Stimulated activated CD8-positive, alpha-beta memory T cell treated with anti-CD3 and anti-CD28 coated beads, Interleukin-12 subunit alpha, Interleukin-12 subunit beta, amount 100 ng/mL, for 1 hour (primary cell): ENCODE measurements at regions not wholly inside any gene's neighbourhood (a gene's known extent, or its start where the extent isn't known, plus 50 kb on each side); places are given as distances from the start of the nearest gene placed in this dataset.

Experiments used
- DNase-seq: peaks from one replicate; pipeline ENCODE4 v3.0.0-alpha.2; 2020; ENCODE audit warnings: low read depth

DNA sequence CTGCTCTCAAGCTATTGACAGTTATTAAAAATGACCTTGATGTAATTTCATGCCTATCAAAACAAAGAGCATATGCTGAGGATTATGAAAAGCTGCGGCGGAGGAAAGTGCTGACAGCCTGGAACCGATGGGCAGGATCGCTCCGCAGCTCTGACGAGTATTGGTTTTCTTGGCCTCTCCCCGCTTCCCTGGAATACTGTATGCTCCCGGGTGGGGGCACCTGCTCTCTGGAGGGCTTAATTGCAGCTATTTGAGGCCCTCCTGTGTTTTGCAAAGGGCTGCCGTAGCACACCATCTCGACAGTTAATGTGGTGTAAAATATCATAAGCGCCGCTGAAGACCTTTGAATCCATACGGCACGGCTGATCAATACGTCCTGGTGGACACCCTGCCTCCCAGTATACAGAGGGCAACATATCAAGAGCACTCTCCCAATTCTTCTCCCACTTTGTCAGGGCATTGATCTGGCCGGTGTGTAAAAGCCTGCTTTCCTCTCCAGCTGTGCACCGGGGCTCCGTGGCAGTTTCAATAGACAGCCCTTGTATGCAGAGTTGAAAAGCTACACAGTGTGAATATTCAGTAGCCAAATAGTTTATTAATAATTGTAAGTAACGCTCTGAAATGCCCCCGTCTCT lies 662.4 kb downstream of the GALR1 start:
- no peak for DNase-seq

DNA sequence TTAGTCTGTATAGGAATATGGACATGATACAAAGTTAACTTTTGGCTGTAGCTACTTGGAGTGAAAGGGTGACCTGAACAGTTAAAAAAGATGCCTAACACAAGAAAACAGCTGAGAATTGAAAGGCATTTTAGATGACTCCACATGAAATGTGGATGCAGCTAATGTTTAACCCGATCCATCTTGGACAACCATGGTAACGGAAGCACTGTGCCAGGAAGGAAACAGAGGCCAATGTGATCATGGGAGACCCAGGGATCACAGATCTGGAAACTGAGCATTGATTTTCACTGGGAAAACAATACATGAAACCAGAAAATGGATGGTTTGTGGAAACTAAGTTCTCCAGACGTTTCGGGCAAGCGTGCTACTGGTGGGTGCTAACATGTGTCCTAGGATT lies 669.1 kb downstream of the GALR1 start:
- DNase-seq = no peak

DNA sequence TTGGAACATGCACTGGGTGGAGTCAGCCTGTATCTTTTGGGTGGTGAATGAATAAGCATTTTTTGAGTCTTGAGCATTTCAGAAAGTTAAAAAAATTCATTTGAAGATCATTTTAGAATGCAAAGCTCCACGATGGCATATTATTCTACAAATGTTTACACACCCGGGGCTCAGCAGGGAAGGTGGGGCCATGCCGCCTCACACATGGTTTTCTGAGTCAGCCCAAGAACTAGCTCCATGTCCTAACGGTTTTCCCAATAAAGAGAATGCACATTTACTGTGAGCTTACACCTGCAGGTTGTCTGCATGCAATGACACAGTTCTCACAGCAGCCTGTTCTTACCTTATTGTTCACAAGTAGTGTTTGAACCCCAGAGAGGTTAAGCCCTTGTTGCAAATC lies 670.3 kb downstream of the GALR1 start:
- no peak for DNase-seq

DNA sequence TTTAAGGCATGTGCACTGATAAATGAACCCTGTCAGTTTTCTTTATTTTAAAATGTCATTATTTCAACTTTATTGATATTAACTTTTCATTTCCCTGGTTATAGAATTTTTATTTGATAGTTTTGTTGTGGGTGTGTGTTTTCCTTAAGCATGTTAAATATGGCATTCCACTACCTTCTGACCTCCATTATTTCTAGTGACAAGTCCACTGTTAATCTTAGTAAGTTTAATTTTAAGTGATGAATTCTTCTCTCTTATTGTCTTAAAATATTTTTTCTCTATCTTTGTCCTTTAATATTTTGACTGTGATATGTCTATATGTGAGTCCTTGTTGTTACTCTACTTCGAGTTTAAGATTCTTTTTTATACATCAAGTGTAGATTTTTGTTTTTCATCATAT lies 685.7 kb downstream of the GALR1 start:
- no peak for DNase-seq

DNA sequence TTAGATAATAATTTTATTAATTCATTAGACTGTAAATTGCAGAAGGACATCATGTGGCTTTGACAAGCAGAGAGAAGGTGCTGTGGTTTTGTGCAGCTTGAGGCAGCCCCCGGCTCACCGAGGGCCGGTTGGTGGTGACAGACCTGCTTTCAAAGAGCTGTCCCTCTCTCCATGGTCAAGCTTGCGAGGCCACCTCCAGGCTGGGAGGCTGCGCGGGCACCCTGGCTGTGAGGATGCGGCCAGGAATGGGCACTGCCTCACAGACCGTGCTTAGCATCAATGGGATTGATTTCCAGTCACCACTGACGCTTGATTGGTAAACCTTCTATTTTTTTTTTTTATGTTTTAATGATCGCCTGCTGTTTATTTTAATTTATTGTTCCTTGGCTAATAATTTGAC lies 690.9 kb downstream of the GALR1 start:
- DNase-seq = no peak

DNA sequence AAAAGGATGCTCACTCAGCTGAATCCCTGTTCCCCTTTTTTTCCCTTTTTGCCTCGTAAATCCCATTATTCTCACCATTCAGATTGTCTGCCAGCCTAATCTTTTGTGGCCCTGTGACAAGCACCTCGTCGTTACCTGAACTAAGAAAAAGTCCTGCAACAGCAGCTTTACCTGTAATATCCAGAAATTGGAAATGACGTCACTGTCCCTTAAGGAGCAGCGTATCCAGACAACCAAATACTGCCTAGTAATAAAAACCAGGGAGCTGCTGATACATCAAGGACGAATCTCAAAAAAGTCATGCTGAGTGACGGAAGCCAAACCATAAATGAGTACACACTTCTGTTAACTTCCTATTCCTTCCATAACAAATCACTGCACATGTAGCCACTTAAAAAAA lies 694.9 kb downstream of the GALR1 start:
- DNase-seq = no peak

DNA sequence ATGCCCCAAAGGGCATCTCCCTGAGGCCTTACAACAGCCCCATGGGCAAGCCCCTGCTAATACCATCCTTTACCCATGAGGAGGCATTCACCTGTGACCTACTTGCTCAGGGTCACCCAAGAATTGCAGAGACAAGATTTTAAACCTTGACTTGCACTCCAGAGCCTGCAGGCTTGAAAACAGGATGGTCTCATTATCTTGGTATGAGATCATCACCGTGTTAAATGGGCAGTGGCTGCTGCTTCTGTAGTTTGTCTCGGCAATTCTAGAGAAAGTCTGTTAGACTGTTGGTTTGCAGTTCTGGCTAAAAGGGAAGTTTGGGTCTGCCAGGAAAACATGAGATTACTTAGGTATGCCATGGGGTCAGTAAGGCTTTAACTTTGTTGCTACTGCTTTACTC lies 698.9 kb downstream of the GALR1 start:
- no peak for DNase-seq

DNA sequence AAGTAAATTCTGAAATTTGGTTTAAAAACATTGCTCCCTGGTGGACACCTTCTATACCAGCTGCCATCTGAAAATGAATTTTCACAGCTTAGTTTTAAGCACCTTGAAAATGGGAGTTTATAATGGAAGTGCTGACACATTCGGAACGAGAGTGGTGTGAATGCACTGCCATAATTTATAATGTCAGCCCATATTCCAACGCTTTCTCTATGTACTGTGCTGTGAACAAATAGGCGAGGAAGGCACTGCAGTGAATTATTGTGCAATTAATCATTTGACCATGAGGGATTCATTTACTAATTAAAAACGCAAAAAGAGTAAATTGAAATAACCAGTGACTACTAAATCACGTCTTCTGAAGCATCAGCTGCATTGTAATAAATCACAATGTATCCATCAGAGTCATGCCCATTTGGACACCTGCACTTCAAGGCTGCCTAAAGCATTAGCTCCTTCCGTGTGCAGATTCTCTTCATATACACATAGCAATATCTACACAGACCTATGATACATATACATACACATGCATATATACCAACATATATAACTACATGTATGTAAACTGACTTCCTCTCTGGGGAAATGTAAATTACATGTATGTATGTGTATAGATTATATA lies 699.8 kb downstream of the GALR1 start:
- DNase-seq = no peak

DNA sequence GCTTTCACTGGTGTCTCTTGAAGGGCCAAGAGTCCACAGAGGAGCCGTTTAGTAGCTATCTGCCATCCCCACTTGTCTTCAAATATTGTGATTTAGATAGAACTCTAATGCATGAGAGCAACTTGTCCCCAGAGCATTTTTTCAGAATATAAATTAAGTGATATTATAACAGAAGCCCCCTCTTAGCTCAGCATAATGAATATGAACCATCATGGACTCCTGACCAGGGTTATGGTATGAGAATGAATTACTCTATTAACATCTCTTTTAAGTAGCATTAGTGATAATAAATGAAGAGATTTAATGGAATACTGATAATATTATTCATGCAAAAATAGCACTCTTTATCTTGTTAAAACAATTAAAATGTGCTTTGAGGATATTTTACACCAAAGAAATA lies 709.6 kb downstream of the GALR1 start:
- DNase-seq = no peak

DNA sequence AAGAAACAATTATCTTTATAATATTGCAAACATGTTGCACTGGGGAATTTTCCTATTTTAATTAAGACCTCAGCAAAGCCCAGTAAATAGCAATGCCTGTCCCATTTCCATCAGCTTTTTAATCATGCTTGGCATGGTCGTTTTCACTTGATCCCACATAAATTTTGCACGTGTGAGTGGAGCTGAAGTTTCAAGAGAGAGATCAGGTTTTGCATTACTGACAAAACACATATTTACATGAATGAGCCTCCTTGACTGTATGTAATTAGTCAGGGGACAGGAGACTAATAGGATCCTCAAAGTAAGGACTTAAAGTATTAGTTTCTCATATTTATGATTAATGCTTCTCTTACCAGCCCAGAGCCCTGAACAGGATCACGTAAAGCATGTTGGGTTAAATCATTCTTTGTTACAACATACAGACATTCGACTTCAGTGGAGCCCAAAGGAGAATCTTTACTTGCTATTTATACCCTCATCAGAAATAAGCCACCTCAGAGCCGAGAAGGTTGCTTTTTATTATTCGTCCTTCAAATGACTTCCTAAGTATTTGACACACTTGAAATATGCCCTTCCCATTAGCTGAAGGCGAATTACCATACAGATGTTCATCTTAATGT lies 711.3 kb downstream of the GALR1 start:
- DNase-seq = no peak

DNA sequence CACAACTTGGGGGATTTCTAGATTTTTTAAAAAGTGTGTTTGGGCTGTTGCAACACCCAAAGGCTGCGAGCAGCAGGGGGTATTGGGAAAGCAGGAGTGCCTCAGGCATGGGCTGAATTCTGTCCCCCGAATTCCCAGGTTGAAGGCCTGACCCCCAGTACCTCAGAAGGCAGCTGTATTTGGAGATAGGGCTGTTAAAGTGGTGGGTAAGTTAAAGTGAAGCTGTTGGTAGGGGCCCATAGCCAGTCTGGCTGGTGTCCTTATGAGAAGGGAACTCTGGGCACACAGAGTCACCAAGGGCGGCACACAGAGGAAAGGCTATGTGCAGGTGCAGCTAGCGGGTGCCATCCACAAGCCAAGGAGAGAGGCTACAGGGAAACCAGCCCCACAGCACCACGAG lies 717.4 kb downstream of the GALR1 start:
- DNase-seq = no peak

DNA sequence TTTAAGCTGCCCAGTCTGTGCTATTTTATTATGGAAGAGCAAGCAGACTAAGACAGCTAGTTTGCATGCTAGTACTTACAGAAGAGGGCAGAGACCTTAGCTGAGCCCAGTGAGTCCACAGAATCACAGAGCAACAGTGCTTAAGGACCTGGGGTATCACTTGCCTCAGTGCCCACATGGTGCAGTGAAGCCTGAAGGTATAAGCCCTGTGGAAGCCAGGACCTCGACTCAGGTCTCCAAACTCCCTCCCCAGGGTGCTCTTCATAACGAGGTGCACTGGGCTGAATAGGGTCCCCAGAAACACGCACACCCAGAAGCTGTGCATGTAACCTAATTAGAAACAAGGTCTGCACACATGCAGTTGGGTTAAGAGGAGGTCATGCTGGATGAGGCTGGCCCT lies 718.1 kb downstream of the GALR1 start:
- no peak for DNase-seq

DNA sequence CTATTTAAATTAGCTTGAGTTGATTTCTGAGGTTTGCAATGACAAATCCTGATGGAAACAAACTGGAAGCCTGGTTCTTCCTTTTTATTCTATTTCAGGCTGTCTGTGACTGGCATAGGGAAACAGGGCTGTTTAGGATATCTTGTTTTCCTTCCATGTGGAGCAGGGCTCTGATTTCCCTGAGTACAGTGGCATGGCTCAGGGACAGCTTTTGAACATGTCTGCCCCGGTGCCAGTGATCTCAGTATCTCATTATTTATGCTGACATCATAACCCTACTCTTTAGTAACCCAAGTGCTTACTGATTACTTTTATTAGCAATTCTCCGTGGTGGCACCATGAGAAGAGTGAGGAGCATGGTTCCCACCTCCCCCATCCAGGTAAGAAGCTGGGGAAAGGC lies 720.3 kb downstream of the GALR1 start:
- no peak for DNase-seq

DNA sequence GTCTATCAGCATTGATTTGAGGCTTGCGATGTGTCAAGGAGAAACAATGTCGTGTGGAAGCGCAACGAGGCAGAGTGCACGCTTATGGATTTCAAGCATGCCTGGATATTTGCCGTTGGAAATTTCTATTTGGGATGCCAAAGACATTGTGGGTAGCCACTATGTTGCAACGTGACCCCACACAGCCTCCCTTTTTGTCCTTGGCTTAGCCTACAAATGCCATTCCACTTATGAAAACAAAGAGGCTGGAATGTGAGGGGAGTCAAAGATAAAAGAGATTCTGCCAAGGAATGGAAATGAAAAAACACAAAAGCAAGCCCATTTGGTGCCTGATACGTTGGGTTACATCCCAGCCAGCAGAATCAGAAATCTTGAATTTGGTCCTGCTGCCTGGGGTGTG lies 721.2 kb downstream of the GALR1 start:
- no peak for DNase-seq

DNA sequence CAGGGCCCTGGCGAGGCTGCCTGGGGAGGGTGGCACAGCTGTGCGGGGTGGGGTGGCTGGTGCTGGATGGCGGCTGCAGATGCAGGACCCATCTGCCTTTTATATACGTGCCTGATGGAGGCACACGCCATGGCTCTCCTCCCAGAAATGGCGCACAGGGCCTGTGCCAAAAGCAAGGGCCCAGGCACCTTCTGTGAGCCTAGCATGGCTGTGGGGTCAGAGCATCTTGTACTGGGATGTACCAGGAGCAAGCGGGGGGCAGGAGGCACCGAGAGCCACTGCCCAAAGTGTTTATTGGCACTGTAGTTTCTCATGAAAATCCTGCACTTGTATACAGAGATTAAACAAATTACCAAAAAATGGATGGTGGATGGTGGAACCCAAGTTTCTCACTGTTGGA lies 724.1 kb downstream of the GALR1 start:
- DNase-seq = no peak

DNA sequence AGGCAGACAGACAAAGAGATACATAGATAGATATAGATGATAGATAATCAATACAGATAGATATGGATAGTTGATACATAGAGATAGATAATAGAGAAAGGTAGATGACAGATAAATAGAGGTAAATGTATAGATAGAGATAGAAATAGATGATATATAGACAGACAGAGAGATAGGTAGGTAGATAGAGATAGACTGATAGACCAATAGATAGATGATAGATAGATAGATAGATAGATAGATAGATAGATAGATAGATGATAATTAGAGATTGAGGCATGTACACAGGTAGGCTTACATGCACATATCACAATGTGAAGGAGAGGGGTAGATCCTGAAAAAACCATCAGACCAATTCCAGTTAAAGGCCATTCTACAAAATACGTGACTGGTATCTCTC lies 724.7 kb downstream of the GALR1 start:
- DNase-seq = no peak

DNA sequence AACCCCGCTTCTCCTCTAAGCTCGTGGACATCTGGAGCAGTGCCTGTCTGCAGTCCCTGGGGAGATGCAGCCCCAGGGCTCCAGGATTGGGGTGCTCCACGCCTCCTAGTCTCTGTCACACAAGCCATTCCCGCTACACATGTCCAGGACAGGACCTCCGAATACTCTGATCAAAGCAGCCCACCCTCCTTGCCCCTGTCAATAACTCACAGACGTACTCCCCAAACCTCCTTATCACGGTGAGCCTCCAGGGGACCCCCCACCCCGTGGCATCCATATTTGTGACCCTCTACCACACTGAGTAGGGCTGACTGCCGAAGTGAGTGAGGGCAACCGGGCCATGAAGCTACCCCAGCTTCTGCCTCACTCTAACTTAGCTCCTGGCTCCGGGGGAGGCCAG lies 727.7 kb downstream of the GALR1 start:
- DNase-seq = no peak

DNA sequence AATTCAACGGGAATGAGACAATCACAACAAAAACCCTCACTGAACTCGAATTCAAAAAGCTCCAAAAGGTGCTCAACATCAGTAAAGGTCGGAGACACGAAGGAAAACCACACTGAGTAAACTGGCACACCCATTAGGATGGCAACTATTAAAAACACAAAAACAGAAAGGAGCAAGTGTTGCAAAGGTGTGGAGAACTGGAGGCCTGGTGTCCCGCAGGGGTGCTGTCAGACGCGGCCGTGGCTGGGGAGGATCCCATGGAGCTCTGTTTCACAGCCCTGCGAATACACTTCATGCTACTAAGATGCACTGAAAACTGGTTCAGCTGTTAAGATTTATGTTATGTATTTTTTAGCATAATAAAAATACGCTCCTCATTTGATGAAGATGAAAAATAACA lies 730.6 kb downstream of the GALR1 start:
- DNase-seq = no peak

DNA sequence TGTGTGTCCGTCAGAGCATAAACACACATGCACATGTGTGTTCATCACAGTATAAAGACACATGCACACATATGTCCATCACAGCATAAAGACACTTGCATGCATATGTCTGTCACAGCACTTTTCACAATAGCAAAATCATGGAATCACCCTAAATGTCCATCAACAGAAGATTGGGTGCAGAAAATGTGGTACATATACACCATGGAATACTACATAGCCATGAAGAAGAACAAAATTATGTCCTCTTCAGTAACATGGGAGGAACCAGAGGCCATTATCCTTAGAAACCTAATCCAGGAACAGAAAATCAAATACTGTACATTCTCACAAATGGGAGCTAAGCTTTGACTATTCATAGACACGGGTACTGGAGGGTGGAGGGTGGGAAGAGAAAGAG lies 732.2 kb downstream of the GALR1 start:
- DNase-seq = no peak

DNA sequence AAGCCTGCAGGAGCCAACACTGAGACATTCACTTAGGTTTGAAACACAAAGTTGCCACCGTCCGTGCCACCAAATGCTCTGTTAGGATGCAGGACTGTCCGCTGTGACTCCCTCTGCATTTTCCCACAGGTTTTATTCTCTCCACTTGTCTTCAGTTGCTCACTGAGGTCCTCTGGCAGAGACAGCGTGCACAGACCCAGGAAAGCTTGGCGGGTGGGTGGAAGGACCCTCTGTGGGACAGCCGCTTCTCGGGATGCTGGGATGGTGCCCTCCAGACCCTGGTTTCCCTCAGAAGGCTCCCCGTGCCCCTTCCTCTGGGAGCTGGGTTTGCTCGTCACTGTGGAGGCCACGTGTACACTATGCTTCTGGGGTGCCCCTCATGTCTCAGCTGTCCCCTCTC lies 733.6 kb downstream of the GALR1 start:
- DNase-seq = no peak

DNA sequence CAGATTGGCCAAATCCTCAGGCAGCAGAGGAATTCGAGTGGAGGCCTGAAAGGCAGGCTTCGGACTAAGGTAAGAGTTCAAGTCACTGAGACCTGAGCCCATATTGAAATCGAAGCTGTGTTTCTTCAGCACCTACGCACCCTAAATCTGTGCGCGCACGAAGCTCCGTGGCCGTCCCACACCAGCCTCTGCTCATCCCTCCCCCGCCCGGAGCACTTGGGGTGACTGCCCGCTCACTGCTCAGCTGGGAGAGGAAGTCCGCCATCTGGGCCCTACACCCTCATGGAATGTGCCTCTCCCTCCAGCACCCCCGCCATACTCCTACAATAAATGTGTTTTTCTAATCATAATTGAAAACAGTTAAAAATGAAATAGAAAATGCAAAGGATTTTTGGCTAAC lies 734.5 kb downstream of the GALR1 start:
- DNase-seq = no peak

DNA sequence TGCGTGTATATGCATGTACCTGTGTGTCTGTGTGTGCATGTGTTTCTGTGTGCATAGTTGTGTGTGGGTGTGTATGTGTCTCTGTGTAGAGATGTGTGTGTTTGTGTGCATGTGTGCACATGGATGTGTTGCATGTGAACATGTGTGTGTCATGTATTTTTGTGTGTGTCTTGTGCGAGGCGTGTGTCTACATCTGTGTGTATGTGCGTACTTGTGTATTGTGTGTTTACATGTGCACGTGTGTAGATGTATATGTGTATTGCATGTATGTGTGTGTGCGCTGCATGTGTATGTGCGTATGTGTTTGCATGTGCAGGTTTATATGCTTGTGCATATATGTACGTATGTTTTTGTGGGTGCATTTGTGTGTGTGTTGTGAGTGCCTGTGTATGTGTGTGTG lies 735.2 kb downstream of the GALR1 start:
- DNase-seq = no peak

DNA sequence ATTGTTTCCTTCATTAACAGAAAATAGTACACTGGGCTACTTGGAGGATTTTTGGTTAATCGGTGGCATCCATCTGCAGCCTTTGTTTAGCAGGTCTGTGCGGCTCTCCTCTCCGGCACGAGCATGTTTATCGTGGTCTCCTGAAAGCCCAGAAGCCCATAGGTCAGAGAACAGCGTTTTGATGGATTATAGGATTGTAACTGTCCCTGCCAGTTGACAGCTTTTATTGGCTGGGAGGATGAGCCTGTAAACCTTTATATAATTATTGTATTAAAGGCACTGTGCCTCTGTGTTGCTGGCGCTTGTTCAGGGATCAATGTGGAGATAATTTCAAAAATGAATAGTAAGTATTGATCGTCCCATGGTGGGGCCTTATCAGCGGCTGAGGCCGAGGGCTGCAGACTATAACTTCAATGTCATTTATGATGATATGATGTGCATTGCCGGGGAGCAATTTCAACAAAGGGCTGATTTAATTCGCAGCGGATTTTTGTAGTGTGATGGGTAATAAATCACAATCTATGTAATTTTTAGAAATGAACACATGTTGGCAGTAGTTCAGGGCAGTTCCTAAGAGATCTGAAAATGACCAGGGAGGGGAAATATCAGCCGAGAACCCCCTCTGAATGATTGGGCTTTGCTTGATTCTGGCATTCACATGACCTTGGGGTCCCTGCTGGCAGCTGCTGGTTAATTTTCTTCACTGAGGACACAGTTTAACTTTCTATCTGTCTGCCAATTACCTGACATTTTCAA lies 736.1 kb downstream of the GALR1 start:
- DNase-seq = no peak
